OCI-LY1 (cell line): ENCODE measurements at regions not wholly inside any gene's neighbourhood (a gene's known extent, or its start where the extent isn't known, plus 50 kb on each side); places are given as distances from the start of the nearest gene placed in this dataset.

Source experiments
- H2AFZ ChIP-seq: fragments of 200-600 bp; sonication (generic), shearing (Covaris generic); 2 replicates; pipeline ENCODE4 v1.6.0; 2014; ENCODE audit warnings: antibody characterized with exemption, mild to moderate bottlenecking, low read length
- H3F3A ChIP-seq: fragments of 200-600 bp; sonication (generic), shearing (Covaris generic); 2 replicates; pipeline ENCODE4 v1.6.0; 2014; ENCODE audit warnings: mild to moderate bottlenecking, antibody characterized with exemption, low read length, moderate library complexity; ENCODE audit not compliant: insufficient read depth
- H3K27ac ChIP-seq: fragments of 200-600 bp; sonication (generic); 2 replicates; pipeline ENCODE4 v1.5.1; 2014; ENCODE audit warnings: low read length, mixed run types, mild to moderate bottlenecking, low read depth; ENCODE audit not compliant: poor library complexity, severe bottlenecking
- H3K27me3 ChIP-seq: fragments of 200-600 bp; sonication (generic); 2 replicates; pipeline ENCODE4 v1.6.0; 2014; ENCODE audit warnings: antibody characterized with exemption, mild to moderate bottlenecking, low read length, moderate library complexity; ENCODE audit not compliant: insufficient read depth
- H3K36me3 ChIP-seq: fragments of 200-600 bp; sonication (generic); 2 replicates; pipeline ENCODE4 v1.6.1; 2014; ENCODE audit warnings: mild to moderate bottlenecking, antibody characterized with exemption, low read length, moderate library complexity, mixed read lengths; ENCODE audit not compliant: insufficient read depth
- H3K4me1 ChIP-seq: fragments of 200-600 bp; sonication (generic); 2 replicates; pipeline ENCODE4 v1.5.1; 2014; ENCODE audit warnings: mild to moderate bottlenecking, low read length, moderate library complexity; ENCODE audit not compliant: insufficient read depth, severe bottlenecking
- H3K4me2 ChIP-seq: fragments of 200-600 bp; sonication (generic), shearing (Covaris generic); 2 replicates; pipeline ENCODE4 v1.6.1; 2014; ENCODE audit warnings: low read length
- H3K4me3 ChIP-seq: fragments of 200-600 bp; sonication (generic); 2 replicates; pipeline ENCODE4 v1.5.1; 2014; ENCODE audit warnings: low read length, low read depth, mild to moderate bottlenecking, mixed read lengths; ENCODE audit not compliant: poor library complexity, severe bottlenecking
- H3K79me2 ChIP-seq: fragments of 200-600 bp; shearing (Covaris generic); 2 replicates; pipeline ENCODE4 v1.6.1; 2016; ENCODE audit warnings: mixed run types, low read length, mixed read lengths; ENCODE audit not compliant: insufficient read depth
- H3K9ac ChIP-seq: fragments of 200-600 bp; sonication (generic), shearing (Covaris generic); 2 replicates; pipeline ENCODE4 v1.6.1; 2014; ENCODE audit warnings: mild to moderate bottlenecking, low read length, mixed read lengths
- H3K9me2 ChIP-seq: fragments of 200-600 bp; sonication (generic), shearing (Covaris generic); 2 replicates; pipeline ENCODE4 v1.6.1; 2014; ENCODE audit warnings: low read depth, mild to moderate bottlenecking, low read length, mixed read lengths
- H3K9me3 ChIP-seq: fragments of 200-600 bp; shearing (Covaris generic); 2 replicates; pipeline ENCODE4 v1.6.1; 2014; ENCODE audit warnings: low read length, mixed read lengths
- H4K20me1 ChIP-seq: fragments of 200-600 bp; sonication (generic), shearing (Covaris generic); 2 replicates; pipeline ENCODE4 v1.6.0; 2016; ENCODE audit warnings: mild to moderate bottlenecking, low read length; ENCODE audit not compliant: insufficient read depth
- CTCF ChIP-seq: fragments of 200-600 bp; sonication (generic), shearing (Covaris generic); IDR thresholded peaks from 2 replicates; pipeline ENCODE4 v1.5.1; 2017; ENCODE audit warnings: mild to moderate bottlenecking, antibody characterized with exemption, low read length, moderate library complexity, mixed read lengths
- EZH2 ChIP-seq: fragments of 200-600 bp; sonication (generic), shearing (Covaris generic); IDR thresholded peaks from 2 replicates; pipeline ENCODE4 v1.8.0; 2017; ENCODE audit warnings: borderline replicate concordance, mixed run types, mild to moderate bottlenecking, antibody characterized with exemption, low read length, moderate library complexity, mixed read lengths

- Histone ChIP-seq H3K27me3 (no peaks in the 10 kb centered on the region), H3K79me2 (no peaks in the 10 kb centered on the region)
Observed at GRCh38 chr22:48511211-48511610, 1316.5 kb downstream of the BRD1 start.

GRCh38 chr22:48510599-48510998 is 1317.1 kb downstream of the BRD1 start:
- Histone ChIP-seq H3K9ac (no peak overlapping the region), H3K4me1 (no peaks in the 10 kb centered on the region), H3K79me2 (no peaks in the 10 kb centered on the region), H4K20me1 (no peaks in the 10 kb centered on the region), H3K36me3 (no peaks in the 10 kb centered on the region), H3K4me2 (no peak overlapping the region), H3K27ac (no peak overlapping the region), H3K9me3 (no peaks in the 10 kb centered on the region), H3K27me3 (no peaks in the 10 kb centered on the region), H3K9me2 (no peaks in the 10 kb centered on the region), H3K4me3 (no peak overlapping the region), H2AFZ (no peak overlapping the region), H3F3A (no peaks in the 10 kb centered on the region)
- TF ChIP-seq CTCF (no peak), EZH2 (no peak)

More at GRCh38 chr22:48511211-48511610, 1316.5 kb downstream of the BRD1 start:
- Histone ChIP-seq H3F3A (no peaks in the 10 kb centered on the region), H4K20me1 (no peaks in the 10 kb centered on the region), H3K27ac (no peak overlapping the region), H3K4me3 (no peak overlapping the region), H3K9ac (no peak overlapping the region), H3K9me2 (no peaks in the 10 kb centered on the region), H3K4me2 (no peak overlapping the region), H3K4me1 (no peaks in the 10 kb centered on the region), H3K36me3 (no peaks in the 10 kb centered on the region), H2AFZ (no peak overlapping the region), H3K9me3 (no peaks in the 10 kb centered on the region)
- TF ChIP-seq CTCF = no peak
- no peak for TF ChIP-seq EZH2

- TF ChIP-seq EZH2 (no peak), CTCF (no peak)
- H3K36me3 ChIP-seq = no peaks in the 10 kb centered on the region
- H3K4me3 ChIP-seq = no peak overlapping the region
- H3K9me2 ChIP-seq = no peaks in the 10 kb centered on the region
- H3K4me2 ChIP-seq = no peak overlapping the region
- H3K4me1 ChIP-seq = no peaks in the 10 kb centered on the region
- H3K27ac ChIP-seq = no peak overlapping the region
- no peaks in the 10 kb centered on the region for H3K9me3 ChIP-seq
- H3F3A ChIP-seq = no peaks in the 10 kb centered on the region
- H4K20me1 ChIP-seq = no peaks in the 10 kb centered on the region
- no peaks in the 10 kb centered on the region for H3K79me2 ChIP-seq
- no peak overlapping the region for H2AFZ ChIP-seq
- no peaks in the 10 kb centered on the region for H3K27me3 ChIP-seq
- no peak overlapping the region for H3K9ac ChIP-seq
Observed at GRCh38 chr22:48507595-48508350, 1319.9 kb downstream of the BRD1 start.
